ENCODE measurements at regions not wholly inside any gene's neighbourhood (a gene's known extent, or its start where the extent isn't known, plus 50 kb on each side); places are given as distances from the start of the nearest gene placed in this dataset.
"Not testable (repeated sequence)": the region's sequence is repeated elsewhere in the genome, so short reads cannot be mapped to it uniquely, and the experiment has no call there.

DNA sequence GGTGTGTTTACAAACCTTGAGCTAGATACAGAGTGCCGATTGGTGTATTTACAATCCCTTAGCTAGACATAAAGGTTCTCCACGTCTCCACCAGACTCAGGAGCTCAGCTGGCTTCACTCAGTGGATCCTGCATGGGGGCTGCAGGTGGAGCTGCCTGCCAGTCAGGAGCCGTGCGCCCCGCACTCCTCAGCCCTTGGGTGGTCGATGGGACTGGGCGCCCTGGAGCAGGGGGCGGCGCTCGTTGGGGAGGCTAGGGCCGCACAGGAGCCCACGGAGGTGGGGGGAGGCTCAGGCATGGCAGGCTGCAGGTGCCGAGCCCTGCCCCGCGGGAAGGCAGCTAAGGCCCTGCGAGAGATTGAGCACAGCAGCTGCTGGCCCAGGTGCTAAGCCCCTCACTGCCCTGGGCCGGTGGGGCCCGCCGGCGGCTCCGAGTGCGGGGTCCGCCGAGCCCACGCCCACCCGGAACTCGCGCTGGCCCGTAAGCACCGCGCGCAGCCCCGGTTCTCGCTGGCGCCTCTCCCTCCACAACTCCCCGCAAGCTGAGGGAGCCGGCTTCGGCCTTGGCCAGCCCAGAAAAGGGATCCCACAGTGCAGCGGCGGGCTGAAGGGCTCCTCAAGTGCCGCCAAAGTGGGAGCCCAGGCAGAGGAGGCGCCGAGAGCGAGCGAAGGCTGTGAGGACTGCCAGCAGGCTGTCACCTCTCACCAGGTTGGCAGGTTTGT, 285.5 kb upstream of the CNTN3 start:
- H3K23ac ChIP-seq (ENCODE audit: insufficient read length); H2AK5ac ChIP-seq (ENCODE audit: low read depth, low read length); DNase-seq (ENCODE audit: low read depth in 1 of 2, low spot score in 2 of 2); H3K9ac ChIP-seq (replicated peaks in 1 of 4; ENCODE audit: extremely low read depth in 1 of 4, low read depth in 3 of 4, low read length in 3 of 4); FAIRE-seq; H4K91ac ChIP-seq (replicated peaks; ENCODE audit: insufficient read length, low read length); H2BK120ac ChIP-seq (replicated peaks; ENCODE audit: low read depth, low read length); H3K79me1 ChIP-seq (ENCODE audit: low read depth, low read length); H3K14ac ChIP-seq (ENCODE audit: insufficient read length); H3K4me3 ChIP-seq (ENCODE audit: extremely low read depth in 1 of 4, insufficient read depth in 2 of 4, low read depth in 3 of 4, low read length in 4 of 4); H3K27ac ChIP-seq (ENCODE audit: low read depth, low read length); H4K20me1 ChIP-seq (replicated peaks in 1 of 2; ENCODE audit: control insufficient read depth in 1 of 2, insufficient read depth in 2 of 2, low read length in 2 of 2); H3K18ac ChIP-seq (ENCODE audit: extremely low read depth, low read length); H3K27me3 ChIP-seq (replicated peaks in 1 of 4; ENCODE audit: control insufficient read depth in 3 of 4, extremely low read depth in 1 of 4, insufficient read depth in 3 of 4, low read length in 3 of 4); H3K9me3 ChIP-seq (ENCODE audit: insufficient read depth in 2 of 2, low read depth in 1 of 2, low read length in 1 of 2); H2BK20ac ChIP-seq (ENCODE audit: low read length); H3K36me3 ChIP-seq (ENCODE audit: control insufficient read depth in 2 of 4, insufficient read depth in 4 of 4, low read length in 3 of 4); H4K5ac ChIP-seq (ENCODE audit: insufficient read length, low read depth, low read length); H3K4me2 ChIP-seq (ENCODE audit: insufficient read depth in 1 of 2, low read depth in 2 of 2, low read length in 2 of 2); H2BK12ac ChIP-seq (ENCODE audit: low read depth, low read length); H2BK15ac ChIP-seq (ENCODE audit: low read length); H2BK5ac ChIP-seq (ENCODE audit: low read depth, low read length); H3K56ac ChIP-seq (replicated peaks; ENCODE audit: insufficient read length, low read depth, low read length); H3K4ac ChIP-seq (replicated peaks; ENCODE audit: insufficient read length, low read depth, low read length); POLR2A ChIA-PET (ENCODE audit: partially characterized antibody); H2AFZ ChIP-seq (ENCODE audit: low read length); H3K23me2 ChIP-seq (ENCODE audit: low read depth, low read length); H3K4me1 ChIP-seq (replicated peaks in 1 of 4; ENCODE audit: control insufficient read depth in 3 of 4, insufficient read depth in 4 of 4, low read length in 3 of 4); H3K79me2 ChIP-seq (ENCODE audit: control insufficient read depth in 1 of 2, insufficient read depth in 2 of 2, low read length in 2 of 2): not testable (repeated sequence)
- 0 out of 2 replicates have a peak overlapping the region, but pooled peaks have one; percentile 51 for H4K8ac ChIP-seq (ENCODE audit: extremely low read depth, insufficient read depth, low read length)
- CTCF ChIA-PET (ENCODE audit: partially characterized antibody) = interaction anchor here (1.0 to 1.1 kb wide), 3 partner anchors 9 to 70 kb away, joined by 3 to 4 read pairs (median 3); no protein-coding TSS in a partner anchor
- WGBS, 2 experiments (ENCODE audit: extremely low coverage in 1 of 2, insufficient coverage in 1 of 2, insufficient read length in 1 of 2, insufficient replicate concordance in 2 of 2, low coverage in 1 of 2, low lambda C conversion rate in 2 of 2, missing lambda C conversion rate in 1 of 2) = 99% methylated on average over 29 of the region's 45 CpGs; no CpG with 5 or more reads in 1 of the 2 experiments
